NCI-H2196 treated with DMSO at 0.1 percent for 48 hours (cell line): ENCODE measurements at regions not wholly inside any gene's neighbourhood (a gene's known extent, or its start where the extent isn't known, plus 50 kb on each side); places are given as distances from the start of the nearest gene placed in this dataset.

Experiments used
- DNase-seq: peaks from one replicate; lab custom pipeline; 2025; ENCODE audit not compliant: unreplicated experiment; lab: John Stamatoyannopoulos, UW

- DNase-seq = no peak
Observed at GRCh38 chr15:69992348-69992747, 105.4 kb downstream of the TLE3 start.

- DNase-seq = no peak
Observed at GRCh38 chr15:69994429-69995205, 103.1 kb downstream of the TLE3 start.

GRCh38 chr15:69996321-69997160 is 101.2 kb downstream of the TLE3 start:
- DNase-seq = no peak

GRCh38 chr15:69997161-69997485 is 100.6 kb downstream of the TLE3 start:
- DNase-seq = peak; percentile 62
